K562 (cell line): ENCODE measurements at regions not wholly inside any gene's neighbourhood (a gene's known extent, or its start where the extent isn't known, plus 50 kb on each side); places are given as distances from the start of the nearest gene placed in this dataset.

Source experiments
- ATAC-seq: fragments of 200-7000 bp; cut with Tn5 transposase; 3 replicates; pipeline ENCODE4 v1.9.1; 2020; ENCODE audit warnings: moderate library complexity
- BruUV-seq: library from RNA; stranded (reverse); fragments of 400-500 nt; replicated peaks from 2 replicates; lab custom pipeline; 2021; lab: Mats Ljungman, UMichigan
- CTCF ChIA-PET: fragments of 300-600 bp; formaldehyde crosslinking; extraction: SDS; loops from one replicate; lab custom pipeline; 2021; ENCODE audit warnings: low intra/inter-chr PET ratio; lab: Yijun Ruan, JAX
- POLR2A ChIA-PET: fragments of 300-600, 350-650 bp; sonication (Branson Sonifier 250); formaldehyde crosslinking; extraction: SDS; loops from one replicate; lab custom pipeline; 2021; ENCODE audit warnings: antibody characterized with exemption, inconsistent platforms; lab: Yijun Ruan, JAX
- DNase-seq, 4 experiments: peaks; one replicate each; pipeline versions ENCODE4 v3.0.0 to v3.0.0-alpha.2; 2011 to 2018; ENCODE audit warnings: low spot score in 3 of 4, mixed read lengths in 3 of 4; ENCODE audit errors: extremely low read depth in 1 of 4
- FAIRE-seq: peaks from 2 replicates; lab custom pipeline; 2011; peaks lifted over from hg19 to GRCh38; lab: Jason Lieb, UNC
- H2AFZ ChIP-seq: 2 replicates; pipeline ENCODE4 v1.6.0; 2011; ENCODE audit warnings: low read depth, low read length, control low read depth, inconsistent platforms
- H3K27ac ChIP-seq: fragments of 200-600 bp; 3 replicates; pipeline ENCODE4 v1.8.0; 2011; ENCODE audit warnings: low read depth, mild to moderate bottlenecking, control low read depth, inconsistent platforms, low read length, moderate library complexity, mixed read lengths; ENCODE audit errors: extremely low read depth
- H3K27me3 ChIP-seq, 2 experiments: fragments of 300-600 bp in 1 of 2; 2 replicates in 1 of 2; 3 replicates in 1 of 2; pipeline versions ENCODE4 v1.6.0 to v1.8.0; 2011; ENCODE audit warnings: inconsistent platforms in 2 of 2, low read length in 2 of 2, mild to moderate bottlenecking in 1 of 2, mixed read lengths in 1 of 2, moderate library complexity in 1 of 2; ENCODE audit not compliant: control insufficient read depth in 2 of 2, insufficient read depth in 2 of 2
- H3K36me3 ChIP-seq: fragments of 300-600 bp; 3 replicates; pipeline ENCODE4 v1.8.0; 2011; ENCODE audit warnings: mild to moderate bottlenecking, low read length, inconsistent platforms; ENCODE audit not compliant: control insufficient read depth, insufficient read depth
- H3K4me1 ChIP-seq, 2 experiments: fragments of 200-600 bp in 1 of 2; replicated peaks in 1 of 2; 2 replicates in 1 of 2; 3 replicates in 1 of 2; pipeline versions ENCODE4 v1.5.1 to v1.8.0; 2011; ENCODE audit warnings: inconsistent platforms in 2 of 2, low read length in 2 of 2, mild to moderate bottlenecking in 1 of 2, mixed read lengths in 1 of 2, moderate library complexity in 1 of 2; ENCODE audit not compliant: control insufficient read depth in 2 of 2, insufficient read depth in 2 of 2
- H3K4me2 ChIP-seq: 2 replicates; pipeline ENCODE4 v1.6.1; 2011; ENCODE audit warnings: low read length, control low read depth, inconsistent platforms, mixed read lengths; ENCODE audit not compliant: insufficient read depth
- H3K4me3 ChIP-seq: fragments of 200-600 bp; sonication (generic), shearing (Covaris generic); 2 replicates; pipeline ENCODE4 v1.5.1; 2016; ENCODE audit warnings: control low read depth, inconsistent platforms
- H3K79me2 ChIP-seq: fragments of 200-600 bp; 3 replicates; pipeline ENCODE4 v1.8.0; 2011; ENCODE audit warnings: low read length, inconsistent platforms; ENCODE audit not compliant: control insufficient read depth, insufficient read depth
- H3K9ac ChIP-seq, 2 experiments: 2 replicates each; pipeline versions ENCODE4 v1.6.0 to v1.6.1; 2011; ENCODE audit warnings: low read depth in 2 of 2, low read length in 2 of 2, control low read depth in 1 of 2, inconsistent platforms in 1 of 2, mild to moderate bottlenecking in 1 of 2, mixed read lengths in 1 of 2; ENCODE audit not compliant: insufficient read depth in 1 of 2
- H3K9me1 ChIP-seq: one replicate; pipeline ENCODE4 v1.6.0; 2011; ENCODE audit warnings: inconsistent platforms, mild to moderate bottlenecking, low read length, moderate library complexity; ENCODE audit not compliant: control insufficient read depth, insufficient read depth
- H3K9me3 ChIP-seq: replicated peaks from 2 replicates; pipeline ENCODE4 v1.5.1; 2011; ENCODE audit warnings: low read depth, low read length, inconsistent platforms; ENCODE audit not compliant: control insufficient read depth, insufficient read depth
- H4K20me1 ChIP-seq: replicated peaks from 2 replicates; pipeline ENCODE4 v1.6.1; 2011; ENCODE audit warnings: low read length, inconsistent platforms, mixed read lengths; ENCODE audit not compliant: control insufficient read depth, insufficient read depth
- CBFA2T3 ChIP-seq: fragments of 450-650 bp; IDR thresholded peaks from 2 replicates; pipeline ENCODE4 v1.6.1; 2017
- CBFB ChIP-seq: sonication (generic); formaldehyde crosslinking; IDR thresholded peaks from 2 replicates; pipeline ENCODE4 v1.4.0; 2020; ENCODE audit warnings: mild to moderate bottlenecking, missing genetic modification reagents
- DDX20 ChIP-seq: fragments of 450-650 bp; IDR thresholded peaks from 2 replicates; pipeline ENCODE4 v1.6.1; 2016; ENCODE audit warnings: missing genetic modification characterization, low read depth, mild to moderate bottlenecking, missing compliant biosample characterization, moderate library complexity
- ESRRA ChIP-seq: fragments of 450-650 bp; IDR thresholded peaks from 2 replicates; pipeline ENCODE4 v1.6.1; 2014; ENCODE audit warnings: low read depth, mild to moderate bottlenecking, moderate library complexity, borderline replicate concordance
- HDAC6 ChIP-seq: IDR thresholded peaks from 2 replicates; pipeline ENCODE4 v1.6.1; 2012; ENCODE audit warnings: low read depth, mild to moderate bottlenecking, control low read depth, inconsistent platforms, low read length, moderate library complexity
- HOXB6 ChIP-seq: fragments of 250-450 bp; sonication (Bioruptor Pico); IDR thresholded peaks from 2 replicates; pipeline ENCODE4 v1.5.1; 2022; ENCODE audit warnings: mild to moderate bottlenecking, borderline replicate concordance
- LARP7 ChIP-seq: fragments of 450-650 bp; IDR thresholded peaks from 2 replicates; pipeline ENCODE4 v1.6.1; 2016
- MBD1 ChIP-seq: fragments of 250-450 bp; sonication (Bioruptor Pico); IDR thresholded peaks from 2 replicates; pipeline ENCODE4 v1.8.0; 2022; ENCODE audit warnings: inconsistent platforms
- PCBP1 ChIP-seq: fragments of 200-400 bp; formaldehyde crosslinking; IDR thresholded peaks from 2 replicates; pipeline ENCODE4 v1.6.1; 2018; ENCODE audit warnings: mild to moderate bottlenecking, low read depth, low read length; ENCODE audit not compliant: poor library complexity, severe bottlenecking
- PYGO2 ChIP-seq: fragments of 450-650 bp; IDR thresholded peaks from 2 replicates; pipeline ENCODE4 v1.6.1; 2016; ENCODE audit warnings: mild to moderate bottlenecking, missing genetic modification characterization, moderate library complexity, missing compliant biosample characterization
- SP1 ChIP-seq: sonication (generic); formaldehyde crosslinking; IDR thresholded peaks from 2 replicates; pipeline ENCODE4 v1.8.1; 2022; ENCODE audit warnings: mild to moderate bottlenecking, missing genetic modification reagents
- SUPT5H ChIP-seq: fragments of 450-650 bp; IDR thresholded peaks from 2 replicates; pipeline ENCODE4 v1.6.1; 2016
- TGIF2 ChIP-seq: sonication (generic); formaldehyde crosslinking; IDR thresholded peaks from 2 replicates; pipeline ENCODE4 v1.8.1; 2022; ENCODE audit warnings: mild to moderate bottlenecking, missing genetic modification reagents, moderate library complexity
- ZNF232 ChIP-seq: sonication (generic); formaldehyde crosslinking; IDR thresholded peaks from 2 replicates; pipeline ENCODE4 v1.8.0; 2022; ENCODE audit warnings: mild to moderate bottlenecking, missing genetic modification reagents
- ZNF717 ChIP-seq: fragments of 250-450 bp; sonication (Bioruptor Pico); IDR thresholded peaks from 2 replicates; pipeline ENCODE4 v1.5.0; 2021
- ZNF77 ChIP-seq: fragments of 250-450 bp; sonication (Bioruptor Pico); IDR thresholded peaks from 2 replicates; pipeline ENCODE4 v1.5.0; 2020
- WGBS: fragments of 100-300 bp; shearing (Covaris generic); methylation state at CpG from one replicate; pipeline ENCODE4 v1.1.6; 2016; ENCODE audit warnings: low coverage, mixed read lengths; ENCODE audit not compliant: insufficient coverage; ENCODE audit errors: missing lambda C conversion rate; 5-methylcytosine and 5-hydroxymethylcytosine counted together
- in situ Hi-C: fragments of 300-500 bp; cut with MboI; formaldehyde crosslinking; loops from 4 replicates; pipeline ENCODE4 v1.15.0; 2018; ENCODE audit warnings: inconsistent platforms, mixed read lengths
- intact Hi-C: fragments of 100-400 bp; cut with micrococcal nuclease; formaldehyde crosslinking; loops from 2 replicates; pipeline ENCODE4 v1.14.2; 2022
- TF ChIP-seq, protein P1 (sequence below): fragments of 250-450 bp; sonication (Bioruptor Pico); IDR thresholded peaks from 2 replicates; pipeline ENCODE4 v1.8.0; 2021; ENCODE audit warnings: borderline replicate concordance, mild to moderate bottlenecking, moderate library complexity; ENCODE audit not compliant: poor library complexity, severe bottlenecking

- no peaks in the 10 kb centered on the region for H3K36me3 ChIP-seq
- in situ Hi-C loops (no loop called here), intact Hi-C loops (no loop called here)
- TF ChIP-seq PCBP1, result no peak
- TF ChIP-seq HDAC6, result no peak
- TF ChIP-seq DDX20 (tag), result no peak
- no peak for TF ChIP-seq SUPT5H
- TF ChIP-seq CBFB (CRISPR knock-in tag), result no peak
- H4K20me1 ChIP-seq, result no peaks in the 10 kb centered on the region
- H3K4me1 ChIP-seq, result no peaks in the 10 kb centered on the region
- CTCF ChIA-PET, result no interaction called here
- POLR2A ChIA-PET, result no interaction called here
- H3K4me2 ChIP-seq, result no peak overlapping the region
- ATAC-seq (no peak), FAIRE-seq (no peak), DNase-seq (no peak)
- no peak overlapping the region for H2AFZ ChIP-seq
- H3K9me1 ChIP-seq, result no peaks in the 10 kb centered on the region
- BruUV-seq, result no TSS peak
- 0% methylated on average over 25 of the region's 29 CpGs for WGBS
- no peaks in the 10 kb centered on the region for H3K9me3 ChIP-seq
- no peaks in the 10 kb centered on the region for H3K27me3 ChIP-seq
- H3K9ac ChIP-seq, result no peak overlapping the region
- no peak overlapping the region for H3K27ac ChIP-seq
- no peak overlapping the region for H3K4me3 ChIP-seq
- H3K79me2 ChIP-seq, result no peaks in the 10 kb centered on the region
These were observed 1206.1 kb downstream of the ARAP2 start for GRCh38 chr4:35038079-35038805.

GRCh38 chr4:35038845-35039244 lies 1205.5 kb downstream of the ARAP2 start:
- ATAC-seq, result no peak
- Histone ChIP-seq H3K27ac (no peak overlapping the region), H3K9me3 (no peaks in the 10 kb centered on the region), H3K79me2 (no peaks in the 10 kb centered on the region), H3K27me3 (no peaks in the 10 kb centered on the region), H3K36me3 (no peaks in the 10 kb centered on the region), H2AFZ (no peak overlapping the region), H3K9ac (no peak overlapping the region), H4K20me1 (no peaks in the 10 kb centered on the region), H3K4me3 (no peak overlapping the region), H3K9me1 (no peaks in the 10 kb centered on the region), H3K4me1 (no peaks in the 10 kb centered on the region), H3K4me2 (no peak overlapping the region)
- POLR2A ChIA-PET, result no interaction called here
- FAIRE-seq, result no peak
- no TSS peak for BruUV-seq
- DNase-seq, result no peak
- TF ChIP-seq MBD1 (CRISPR knock-in tag) (no peak), SP1 (no peak), ZNF717 (no peak), ZNF232 (CRISPR knock-in tag) (no peak), PYGO2 (tag) (no peak), CBFA2T3 (no peak), ZNF77 (CRISPR knock-in tag) (no peak), LARP7 (no peak), TGIF2 (CRISPR knock-in tag) (no peak), HOXB6 (CRISPR knock-in tag) (no peak), ESRRA (no peak)
- TF ChIP-seq, protein P1, sequence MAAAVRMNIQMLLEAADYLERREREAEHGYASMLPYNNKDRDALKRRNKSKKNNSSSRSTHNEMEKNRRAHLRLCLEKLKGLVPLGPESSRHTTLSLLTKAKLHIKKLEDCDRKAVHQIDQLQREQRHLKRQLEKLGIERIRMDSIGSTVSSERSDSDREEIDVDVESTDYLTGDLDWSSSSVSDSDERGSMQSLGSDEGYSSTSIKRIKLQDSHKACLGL (CRISPR knock-in tag), result no peak
- CTCF ChIA-PET, result no interaction called here
- in situ Hi-C loops, result no loop called here
- intact Hi-C loops, result no loop called here
- WGBS, result 0% methylated on average over 6 of the region's 7 CpGs
